Gastroesophageal sphincter (tissue), 4 donors: ENCODE measurements at regions not wholly inside any gene's neighbourhood (a gene's known extent, or its start where the extent isn't known, plus 50 kb on each side); places are given as distances from the start of the nearest gene placed in this dataset.
"Not testable (repeated sequence)": the region's sequence is repeated elsewhere in the genome, so short reads cannot be mapped to it uniquely, and the experiment has no call there.

Experiments used
- ATAC-seq: fragments of 150-250 bp; one replicate; pipeline ENCODE4 v1.9.1; 2016; ENCODE audit warnings: mild to moderate bottlenecking, moderate library complexity
- H3K27ac ChIP-seq, 4 donors: fragments of 200-600 bp; sonication (generic) in 3 of 4; 1 replicate in 3 of 4; 2 replicates in 1 of 4; pipeline ENCODE4 v1.5.1; 2016 to 2019
- H3K27me3 ChIP-seq: fragments of 200-600 bp; sonication (generic); one replicate; pipeline ENCODE4 v1.5.1; 2019
- H3K36me3 ChIP-seq, 2 donors: fragments of 200-600 bp; sonication (generic); one replicate each; pipeline ENCODE4 v1.5.1; 2019; ENCODE audit warnings: control low read depth in 1 of 2
- H3K4me1 ChIP-seq, 3 donors: fragments of 200-600 bp; sonication (generic); 1 replicate in 2 of 3; 2 replicates in 1 of 3; pipeline ENCODE4 v1.5.1; 2016 to 2019; ENCODE audit warnings: control low read depth in 2 of 3
- H3K4me3 ChIP-seq, 2 donors: fragments of 200-600 bp; sonication (generic); one replicate each; pipeline ENCODE4 v1.5.1; 2019; ENCODE audit warnings: mild to moderate bottlenecking in 1 of 2, moderate library complexity in 1 of 2
- H3K9me3 ChIP-seq, 3 donors: fragments of 200-600 bp; sonication (generic); one replicate each; pipeline ENCODE4 v1.5.1; 2017 to 2019; ENCODE audit warnings: control low read depth in 2 of 3
- EP300 ChIP-seq: sonication (generic); formaldehyde crosslinking; IDR thresholded peaks from one replicate; pipeline ENCODE4 v1.6.1; 2017; ENCODE audit warnings: antibody characterized with exemption, mild to moderate bottlenecking
- POLR2A ChIP-seq, 2 donors: fragments of 450-650 bp; IDR thresholded peaks; one replicate each; pipeline ENCODE4 v1.6.1; 2017; ENCODE audit warnings: antibody characterized with exemption in 2 of 2, mild to moderate bottlenecking in 2 of 2, moderate library complexity in 1 of 2
- POLR2AphosphoS5 ChIP-seq: sonication (generic); formaldehyde crosslinking; IDR thresholded peaks from one replicate; pipeline ENCODE4 v1.6.1; 2017; ENCODE audit warnings: antibody characterized with exemption
- WGBS, 2 donors: methylation state at CpG; one replicate each; pipeline ENCODE4 v1.1.5; 2018; ENCODE audit warnings: low coverage in 1 of 2; 5-methylcytosine and 5-hydroxymethylcytosine counted together
- TF ChIP-seq, protein P1 (sequence below), 4 experiments: fragments of 200-600 bp in 2 of 4; fragments of 450-650 bp in 2 of 4; sonication (generic) in 1 of 4; IDR thresholded peaks; one replicate each; pipeline ENCODE4 v1.5.1; 2017 to 2019; ENCODE audit warnings: antibody characterized with exemption in 4 of 4, mild to moderate bottlenecking in 2 of 4, moderate library complexity in 2 of 4

DNA sequence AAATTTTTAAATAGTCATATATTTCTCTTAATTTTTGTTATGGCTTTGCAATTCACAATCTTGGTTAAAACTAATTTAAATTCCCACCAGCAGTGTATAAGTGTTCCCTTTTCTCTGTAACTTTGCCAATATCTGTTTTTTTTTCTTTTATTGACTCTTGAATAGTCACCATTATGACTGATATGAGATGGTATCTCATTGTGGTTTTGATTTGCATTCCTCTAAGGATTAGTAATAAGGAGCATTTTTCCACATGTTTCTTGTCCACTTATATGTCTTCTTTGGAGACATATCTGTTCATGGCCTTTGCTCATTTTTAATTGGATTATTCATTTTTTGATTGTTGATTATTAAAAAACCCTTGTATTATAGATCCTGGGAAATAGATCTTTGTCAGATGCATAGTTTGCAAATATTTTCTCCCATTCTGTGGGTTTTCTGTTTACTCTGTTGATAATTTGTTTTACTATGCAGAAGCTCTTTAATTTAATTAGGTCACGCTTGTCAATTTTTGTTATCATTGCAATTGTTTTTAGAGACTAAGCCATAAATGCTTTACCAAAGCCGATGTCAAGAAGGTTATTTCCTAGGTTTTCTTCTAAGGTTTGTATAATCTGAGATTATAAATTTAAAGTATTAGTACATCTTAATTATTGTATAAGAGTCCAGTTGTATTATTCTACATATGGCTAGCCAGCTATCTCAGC, 610.9 kb downstream of the CHSY3 start:
- no peak for ATAC-seq
- Histone ChIP-seq H3K27ac (no peak overlapping the region), H3K36me3 (no peaks in the 10 kb centered on the region), H3K4me3 (no peak overlapping the region), H3K27me3 (no peaks in the 10 kb centered on the region), H3K9me3 (peaks cover 0 to 36% (median 0%) of the 10 kb centered on the region in 3 donors), H3K4me1 (no peaks in the 10 kb centered on the region)
- TF ChIP-seq, protein P1, sequence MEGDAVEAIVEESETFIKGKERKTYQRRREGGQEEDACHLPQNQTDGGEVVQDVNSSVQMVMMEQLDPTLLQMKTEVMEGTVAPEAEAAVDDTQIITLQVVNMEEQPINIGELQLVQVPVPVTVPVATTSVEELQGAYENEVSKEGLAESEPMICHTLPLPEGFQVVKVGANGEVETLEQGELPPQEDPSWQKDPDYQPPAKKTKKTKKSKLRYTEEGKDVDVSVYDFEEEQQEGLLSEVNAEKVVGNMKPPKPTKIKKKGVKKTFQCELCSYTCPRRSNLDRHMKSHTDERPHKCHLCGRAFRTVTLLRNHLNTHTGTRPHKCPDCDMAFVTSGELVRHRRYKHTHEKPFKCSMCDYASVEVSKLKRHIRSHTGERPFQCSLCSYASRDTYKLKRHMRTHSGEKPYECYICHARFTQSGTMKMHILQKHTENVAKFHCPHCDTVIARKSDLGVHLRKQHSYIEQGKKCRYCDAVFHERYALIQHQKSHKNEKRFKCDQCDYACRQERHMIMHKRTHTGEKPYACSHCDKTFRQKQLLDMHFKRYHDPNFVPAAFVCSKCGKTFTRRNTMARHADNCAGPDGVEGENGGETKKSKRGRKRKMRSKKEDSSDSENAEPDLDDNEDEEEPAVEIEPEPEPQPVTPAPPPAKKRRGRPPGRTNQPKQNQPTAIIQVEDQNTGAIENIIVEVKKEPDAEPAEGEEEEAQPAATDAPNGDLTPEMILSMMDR (IDR thresholded peaks at IDR 0.05): no peak
- TF ChIP-seq POLR2A (IDR thresholded peaks at IDR 0.05) (no peak), EP300 (no peak), POLR2AphosphoS5 (no peak)
- 88 to 92% methylated on average over 2 of the region's 2 CpGs for WGBS, 2 donors

DNA sequence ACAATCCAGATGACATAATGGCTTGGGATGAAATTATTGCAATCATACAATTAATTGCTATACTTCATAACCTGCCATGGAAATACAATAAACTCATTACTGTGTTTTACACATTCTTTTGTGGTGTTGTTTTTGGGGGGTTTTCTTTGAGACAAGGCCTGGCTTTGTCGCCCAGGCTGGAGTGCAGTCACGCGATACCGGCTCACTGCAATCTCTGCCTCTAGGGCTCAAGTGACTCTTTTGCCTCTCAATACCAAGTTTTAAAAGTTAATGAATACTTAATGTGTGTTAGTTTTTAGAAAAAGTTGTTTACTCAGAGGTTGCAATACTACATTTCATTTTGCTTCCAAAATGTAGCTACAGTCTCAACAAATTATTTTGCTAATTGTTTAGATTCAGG, 598.4 kb downstream of the CHSY3 start:
- H3K27me3 ChIP-seq: no peaks in the 10 kb centered on the region
- H3K4me3 ChIP-seq: no peak overlapping the region
- no peak overlapping the region for H3K27ac ChIP-seq
- H3K36me3 ChIP-seq: no peaks in the 10 kb centered on the region
- WGBS, 2 donors: 74 to 81% methylated on average over 4 of the region's 4 CpGs
- H3K4me1 ChIP-seq: no peaks in the 10 kb centered on the region
- no peaks in the 10 kb centered on the region for H3K9me3 ChIP-seq
- TF ChIP-seq, protein P1 (IDR thresholded peaks at IDR 0.05): no peak
- TF ChIP-seq EP300 (no peak), POLR2A (IDR thresholded peaks at IDR 0.05) (no peak), POLR2AphosphoS5 (no peak)
- no peak for ATAC-seq

DNA sequence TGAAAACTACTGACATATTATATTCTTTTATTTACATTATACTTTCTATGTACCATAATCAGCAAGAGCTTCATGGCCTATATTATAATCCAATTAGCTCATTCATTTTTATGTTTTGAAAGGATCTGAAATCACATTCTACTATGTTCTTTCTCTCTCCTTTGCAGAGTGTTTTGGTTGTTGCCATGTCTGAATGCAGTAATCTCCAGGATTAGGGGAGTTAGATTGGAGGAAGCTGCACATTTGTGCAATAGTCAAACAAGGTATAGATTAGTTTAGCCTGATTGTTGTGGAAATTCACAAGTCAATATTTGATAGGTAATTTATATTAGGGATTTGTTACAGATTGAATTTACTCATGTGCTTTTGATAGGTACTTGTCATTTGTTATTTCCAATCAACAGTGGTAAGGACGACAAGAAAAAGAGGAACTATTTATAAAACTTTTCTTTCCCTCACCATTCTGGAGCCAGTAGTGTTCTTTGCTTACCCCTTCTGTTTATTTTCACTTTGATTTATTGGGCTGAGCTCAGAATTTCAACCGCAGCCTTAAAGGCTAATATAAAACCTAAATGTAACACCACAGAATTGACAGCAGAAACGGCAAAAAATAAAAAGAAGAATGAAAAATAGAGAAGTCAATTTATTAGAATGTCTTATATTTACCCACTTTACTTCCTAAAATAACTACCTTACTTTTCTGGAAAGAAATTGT, 597.0 kb downstream of the CHSY3 start:
- H3K27me3 ChIP-seq: no peaks in the 10 kb centered on the region
- 12 to 19% methylated on average over 3 of the region's 3 CpGs for WGBS, 2 donors
- H3K4me1 ChIP-seq: no peaks in the 10 kb centered on the region
- no peak overlapping the region for H3K4me3 ChIP-seq
- no peak for TF ChIP-seq POLR2AphosphoS5
- TF ChIP-seq, protein P1 (IDR thresholded peaks at IDR 0.05): no peak
- TF ChIP-seq EP300: no peak
- TF ChIP-seq POLR2A (IDR thresholded peaks at IDR 0.05): no peak
- no peaks in the 10 kb centered on the region for H3K36me3 ChIP-seq
- H3K9me3 ChIP-seq: peaks cover 0 to under 1% (median 0%) of the 10 kb centered on the region in 3 donors
- H3K27ac ChIP-seq: no peak overlapping the region
- ATAC-seq: no peak

DNA sequence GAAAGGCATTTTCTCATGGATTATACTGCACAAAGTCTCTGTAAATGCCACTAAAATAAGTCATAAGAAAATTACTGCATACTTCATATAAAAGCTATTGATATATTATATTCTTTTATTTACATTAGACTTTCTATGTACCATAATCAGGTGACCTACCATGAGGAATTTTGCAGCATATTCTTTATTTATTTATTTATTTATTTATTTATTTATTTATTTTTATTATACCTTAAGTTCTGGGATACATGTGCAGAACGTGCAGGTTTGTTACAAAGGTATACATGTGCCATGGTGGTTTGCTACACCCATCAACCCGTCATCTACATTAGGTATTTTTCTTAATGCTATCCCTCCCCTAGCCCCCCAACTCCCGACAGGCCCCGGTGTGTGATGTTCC, 596.2 kb downstream of the CHSY3 start:
- not testable (repeated sequence) for H3K4me1 ChIP-seq, H3K36me3 ChIP-seq, H3K9me3 ChIP-seq, H3K27me3 ChIP-seq, H3K27ac ChIP-seq, H3K4me3 ChIP-seq, ATAC-seq
- WGBS, 2 donors: 83 to 84% methylated on average over 1 to 4 of the region's 4 CpGs

DNA sequence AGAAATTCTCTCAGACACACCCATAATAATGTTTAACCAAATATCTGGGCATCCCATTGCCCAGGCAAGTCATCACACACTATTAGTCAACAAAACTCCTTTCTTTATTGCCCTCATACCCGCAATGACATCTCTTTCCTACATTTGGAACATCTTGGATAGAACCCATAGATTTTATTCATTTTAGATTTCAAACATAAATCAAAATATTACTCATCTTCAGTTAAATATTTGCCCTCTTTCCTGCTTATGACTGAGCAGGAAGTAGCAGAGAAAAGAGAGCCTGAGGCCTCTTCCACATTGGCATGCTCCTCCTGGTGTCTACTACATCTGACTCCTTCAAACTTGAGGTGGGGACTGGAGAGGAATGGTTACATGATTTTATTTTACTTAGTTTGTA, 592.0 kb downstream of the CHSY3 start:
- WGBS, 2 donors: 90 to 100% methylated on average over 1 of the region's 1 CpG
- H3K4me3 ChIP-seq: no peak overlapping the region
- TF ChIP-seq POLR2A (IDR thresholded peaks at IDR 0.05) (no peak), EP300 (no peak), POLR2AphosphoS5 (no peak)
- TF ChIP-seq, protein P1 (IDR thresholded peaks at IDR 0.05): no peak
- H3K27ac ChIP-seq: no peak overlapping the region
- no peaks in the 10 kb centered on the region for H3K27me3 ChIP-seq
- H3K36me3 ChIP-seq: no peaks in the 10 kb centered on the region
- no peak for ATAC-seq
- no peaks in the 10 kb centered on the region for H3K4me1 ChIP-seq
- peaks cover 0 to 11% (median 0%) of the 10 kb centered on the region in 3 donors for H3K9me3 ChIP-seq
